ENCODE measurements at regions not wholly inside any gene's neighbourhood (a gene's known extent, or its start where the extent isn't known, plus 50 kb on each side); places are given as distances from the start of the nearest gene placed in this dataset.

- Mint-ChIP-seq H3K27ac (no peak overlapping the region), H3K4me3 (no peak overlapping the region), H3K27me3 (ENCODE audit: low read depth in 3 of 3) (peaks cover 0 to 1% (median 0%) of the 10 kb centered on the region in 3 donors), H3K4me1 (no peaks in the 10 kb centered on the region), H3K9me3 (peaks cover 8 to 41% (median 21%) of the 10 kb centered on the region in 7 donors), H3K36me3 (no peaks in the 10 kb centered on the region)
- H3K27me3 ChIP-seq (ENCODE audit: control insufficient read depth in 2 of 2, insufficient read depth in 2 of 2, low read length in 2 of 2) = no peaks in the 10 kb centered on the region
- WGBS (ENCODE audit: insufficient coverage) = 50% methylated on average over 1 of the region's 2 CpGs
- no peak for DNase-seq
- no peak overlapping the region for H3K9ac ChIP-seq (ENCODE audit: insufficient read depth, low read length, poor library complexity, severe bottlenecking)
- TF ChIP-seq CTCF (IDR thresholded peaks at IDR 0.05) = no peak
- H3K36me3 ChIP-seq (replicated peaks in 1 of 2; ENCODE audit: control insufficient read depth in 1 of 2, insufficient read depth in 2 of 2, low read length in 2 of 2) = no peaks in the 10 kb centered on the region
- no peaks in the 10 kb centered on the region for H3K4me1 ChIP-seq (ENCODE audit: control insufficient read depth in 1 of 2, insufficient read depth in 2 of 2, low read length in 2 of 2)
- H3K4me2 ChIP-seq (replicated peaks; ENCODE audit: extremely low read depth, low read length, poor library complexity, severe bottlenecking) = no peak overlapping the region
- H2AFZ ChIP-seq (ENCODE audit: insufficient read depth, low read depth, low read length, poor library complexity, severe bottlenecking) = no peak overlapping the region
- peaks cover 7 to 25% of the 10 kb centered on the region in 2 donors for H3K9me3 ChIP-seq (replicated peaks in 1 of 2; ENCODE audit: control insufficient read depth in 1 of 2, insufficient read depth in 1 of 2, low read length in 2 of 2)
- H4K20me1 ChIP-seq (ENCODE audit: insufficient read depth, low read length) = no peaks in the 10 kb centered on the region
- no peaks in the 10 kb centered on the region for H3K79me2 ChIP-seq (ENCODE audit: insufficient read depth, low read length)
- no peak overlapping the region for H3K4me3 ChIP-seq (replicated peaks in 1 of 3; ENCODE audit: low read depth in 2 of 3, low read length in 3 of 3)
- intact Hi-C loops (cut with micrococcal nuclease) = no loop called here
- no peak overlapping the region for H3K27ac ChIP-seq (ENCODE audit: low read depth in 1 of 2, low read length in 2 of 2)
These were observed 214.2 kb upstream of the ERBB4 start for GRCh38 chr2:212752730-212753351.

- Mint-ChIP-seq H3K4me1 (no peaks in the 10 kb centered on the region), H3K27me3 (ENCODE audit: low read depth in 3 of 3) (no peaks in the 10 kb centered on the region)
- TF ChIP-seq CTCF (IDR thresholded peaks at IDR 0.05) = no peak
These were observed 206.8 kb upstream of the ERBB4 start for GRCh38 chr2:212745359-212745758.

More at GRCh38 chr2:212745359-212745758, 206.8 kb upstream of the ERBB4 start:
- no peaks in the 10 kb centered on the region for H3K36me3 ChIP-seq (replicated peaks in 1 of 2; ENCODE audit: control insufficient read depth in 1 of 2, insufficient read depth in 2 of 2, low read length in 2 of 2)
- no peaks in the 10 kb centered on the region for H3K79me2 ChIP-seq (ENCODE audit: insufficient read depth, low read length)
- H3K9me3 ChIP-seq (replicated peaks in 1 of 2; ENCODE audit: control insufficient read depth in 1 of 2, insufficient read depth in 1 of 2, low read length in 2 of 2) = no peaks in the 10 kb centered on the region
- no peak overlapping the region for H3K27ac ChIP-seq (ENCODE audit: low read depth in 1 of 2, low read length in 2 of 2)
- Mint-ChIP-seq H3K9me3 (peaks cover 0 to under 1% (median 0%) of the 10 kb centered on the region in 7 donors), H3K4me3 (no peak overlapping the region), H3K36me3 (no peaks in the 10 kb centered on the region), H3K27ac (no peak overlapping the region)
- H3K4me3 ChIP-seq (replicated peaks in 1 of 3; ENCODE audit: low read depth in 2 of 3, low read length in 3 of 3) = no peak overlapping the region
- intact Hi-C loops (cut with micrococcal nuclease) = no loop called here
- H3K4me2 ChIP-seq (replicated peaks; ENCODE audit: extremely low read depth, low read length, poor library complexity, severe bottlenecking) = no peak overlapping the region
- no peaks in the 10 kb centered on the region for H3K4me1 ChIP-seq (ENCODE audit: control insufficient read depth in 1 of 2, insufficient read depth in 2 of 2, low read length in 2 of 2)
- H3K9ac ChIP-seq (ENCODE audit: insufficient read depth, low read length, poor library complexity, severe bottlenecking) = no peak overlapping the region
- H3K27me3 ChIP-seq (ENCODE audit: control insufficient read depth in 2 of 2, insufficient read depth in 2 of 2, low read length in 2 of 2) = no peaks in the 10 kb centered on the region
- H4K20me1 ChIP-seq (ENCODE audit: insufficient read depth, low read length) = no peaks in the 10 kb centered on the region
- DNase-seq = no peak
- no peak overlapping the region for H2AFZ ChIP-seq (ENCODE audit: insufficient read depth, low read depth, low read length, poor library complexity, severe bottlenecking)
